HEK293T (cell line): ENCODE measurements at regions not wholly inside any gene's neighbourhood (a gene's known extent, or its start where the extent isn't known, plus 50 kb on each side); places are given as distances from the start of the nearest gene placed in this dataset.
"Not testable (repeated sequence)": the region's sequence is repeated elsewhere in the genome, so short reads cannot be mapped to it uniquely, and the experiment has no call there.

ENCODE experiments used
- ARNT ChIP-seq: fragments of 450-650 bp; IDR thresholded peaks from 2 replicates; pipeline ENCODE4 v1.6.1; 2017; ENCODE audit warnings: mild to moderate bottlenecking
- BHLHE40 ChIP-seq: fragments of 450-650 bp; IDR thresholded peaks from 2 replicates; pipeline ENCODE4 v1.6.1; 2016; ENCODE audit warnings: mild to moderate bottlenecking, moderate library complexity, borderline replicate concordance
- CTBP1 ChIP-seq: fragments of 450-650 bp; IDR thresholded peaks from 2 replicates; pipeline ENCODE4 v1.6.1; 2016; ENCODE audit warnings: borderline replicate concordance
- ELF4 ChIP-seq: fragments of 450-650 bp; IDR thresholded peaks from 2 replicates; pipeline ENCODE4 v1.6.1; 2017; ENCODE audit warnings: antibody characterized with exemption
- FOXK2 ChIP-seq: fragments of 450-650 bp; IDR thresholded peaks from 2 replicates; pipeline ENCODE4 v1.6.1; 2016; ENCODE audit warnings: mild to moderate bottlenecking
- FOXM1 ChIP-seq: fragments of 450-650 bp; IDR thresholded peaks from 2 replicates; pipeline ENCODE4 v1.6.1; 2017; ENCODE audit warnings: mild to moderate bottlenecking, borderline replicate concordance
- HDGF ChIP-seq: fragments of 450-650 bp; IDR thresholded peaks from 2 replicates; pipeline ENCODE4 v1.6.1; 2017; ENCODE audit warnings: antibody characterized with exemption, borderline replicate concordance
- LEF1 ChIP-seq: fragments of 450-650 bp; IDR thresholded peaks from 2 replicates; pipeline ENCODE4 v1.6.1; 2017; ENCODE audit warnings: mild to moderate bottlenecking, borderline replicate concordance
- NFRKB ChIP-seq: fragments of 450-650 bp; IDR thresholded peaks from 2 replicates; pipeline ENCODE4 v1.6.1; 2016; ENCODE audit warnings: mild to moderate bottlenecking, moderate library complexity
- SP1 ChIP-seq: fragments of 450-650 bp; IDR thresholded peaks from 2 replicates; pipeline ENCODE4 v1.6.1; 2017
- SUZ12 ChIP-seq: fragments of 450-650 bp; IDR thresholded peaks from 2 replicates; pipeline ENCODE4 v1.6.1; 2016; ENCODE audit warnings: mild to moderate bottlenecking
- TARDBP ChIP-seq: fragments of 450-650 bp; IDR thresholded peaks from 2 replicates; pipeline ENCODE4 v1.6.1; 2016

- TF ChIP-seq FOXK2, SUZ12, FOXM1, HDGF, TARDBP, NFRKB, SP1, BHLHE40, LEF1, ELF4, ARNT, CTBP1: not testable (repeated sequence)
Observed at GRCh38 chr21:7929586-7929985, 2591.8 kb upstream of the TPTE start.
